ENCODE measurements at regions not wholly inside any gene's neighbourhood (a gene's known extent, or its start where the extent isn't known, plus 50 kb on each side); places are given as distances from the start of the nearest gene placed in this dataset.

GRCh38 chr18:6639305-6639704, 90.2 kb upstream of the ARHGAP28 start:
- TF ChIP-seq, protein P1, sequence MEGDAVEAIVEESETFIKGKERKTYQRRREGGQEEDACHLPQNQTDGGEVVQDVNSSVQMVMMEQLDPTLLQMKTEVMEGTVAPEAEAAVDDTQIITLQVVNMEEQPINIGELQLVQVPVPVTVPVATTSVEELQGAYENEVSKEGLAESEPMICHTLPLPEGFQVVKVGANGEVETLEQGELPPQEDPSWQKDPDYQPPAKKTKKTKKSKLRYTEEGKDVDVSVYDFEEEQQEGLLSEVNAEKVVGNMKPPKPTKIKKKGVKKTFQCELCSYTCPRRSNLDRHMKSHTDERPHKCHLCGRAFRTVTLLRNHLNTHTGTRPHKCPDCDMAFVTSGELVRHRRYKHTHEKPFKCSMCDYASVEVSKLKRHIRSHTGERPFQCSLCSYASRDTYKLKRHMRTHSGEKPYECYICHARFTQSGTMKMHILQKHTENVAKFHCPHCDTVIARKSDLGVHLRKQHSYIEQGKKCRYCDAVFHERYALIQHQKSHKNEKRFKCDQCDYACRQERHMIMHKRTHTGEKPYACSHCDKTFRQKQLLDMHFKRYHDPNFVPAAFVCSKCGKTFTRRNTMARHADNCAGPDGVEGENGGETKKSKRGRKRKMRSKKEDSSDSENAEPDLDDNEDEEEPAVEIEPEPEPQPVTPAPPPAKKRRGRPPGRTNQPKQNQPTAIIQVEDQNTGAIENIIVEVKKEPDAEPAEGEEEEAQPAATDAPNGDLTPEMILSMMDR (IDR thresholded peaks at IDR 0.05): no peak

GRCh38 chr18:6644836-6645627, 84.5 kb upstream of the ARHGAP28 start:
- no peak for ATAC-seq (ENCODE audit: insufficient number of reproducible peaks, low FRiP score, low read depth)
- Histone ChIP-seq H3K27ac (no peak overlapping the region), H3K4me3 (no peak overlapping the region)

More at GRCh38 chr18:6639305-6639704, 90.2 kb upstream of the ARHGAP28 start:
- Histone ChIP-seq H3K4me3 (no peak overlapping the region), H3K27me3 (replicated peaks; ENCODE audit: insufficient read depth) (no peaks in the 10 kb centered on the region), H3K9me3 (no peaks in the 10 kb centered on the region), H3K27ac (no peak overlapping the region), H3K4me1 (ENCODE audit: control insufficient read depth in 1 of 2, low read depth in 2 of 2) (no peaks in the 10 kb centered on the region), H3K36me3 (no peaks in the 10 kb centered on the region)
- DNase-seq (ENCODE audit: low spot score): no peak
- ATAC-seq (ENCODE audit: insufficient number of reproducible peaks, low FRiP score, low read depth): no peak

DNA sequence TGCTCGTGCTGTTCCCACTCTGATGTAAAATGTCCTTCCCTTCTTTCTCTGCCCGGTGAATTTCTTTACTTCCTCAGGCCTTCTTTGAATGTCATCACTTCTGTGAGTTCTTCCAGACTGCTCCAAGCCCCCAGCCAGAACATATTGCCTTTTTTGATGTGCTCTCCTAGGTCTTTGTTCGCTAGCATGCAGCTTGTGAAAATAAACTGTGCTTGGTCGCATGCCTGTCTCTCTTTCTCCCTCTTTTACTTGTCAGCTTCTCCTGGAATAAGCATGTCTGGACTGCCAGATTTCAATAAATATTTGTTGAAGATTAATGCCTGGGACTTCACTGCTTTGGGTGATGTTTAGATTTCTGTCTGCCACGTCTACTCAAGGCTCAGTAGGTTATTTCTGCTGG, 82.7 kb upstream of the ARHGAP28 start:
- TF ChIP-seq, protein P1 (IDR thresholded peaks at IDR 0.05): no peak
- no peaks in the 10 kb centered on the region for H3K4me1 ChIP-seq (ENCODE audit: control insufficient read depth in 1 of 2, low read depth in 2 of 2)
- DNase-seq (ENCODE audit: low spot score) (no peak), ATAC-seq (ENCODE audit: insufficient number of reproducible peaks, low FRiP score, low read depth) (no peak)
- H3K36me3 ChIP-seq: no peaks in the 10 kb centered on the region
- no peaks in the 10 kb centered on the region for H3K27me3 ChIP-seq (replicated peaks; ENCODE audit: insufficient read depth)
- no peak overlapping the region for H3K27ac ChIP-seq
- no peak overlapping the region for H3K4me3 ChIP-seq
- H3K9me3 ChIP-seq: no peaks in the 10 kb centered on the region

More at GRCh38 chr18:6644836-6645627, 84.5 kb upstream of the ARHGAP28 start:
- no peak for DNase-seq (ENCODE audit: low spot score)
- TF ChIP-seq, protein P1 (IDR thresholded peaks at IDR 0.05): no peak
- Histone ChIP-seq H3K4me1 (ENCODE audit: control insufficient read depth in 1 of 2, low read depth in 2 of 2) (no peaks in the 10 kb centered on the region), H3K9me3 (no peaks in the 10 kb centered on the region), H3K36me3 (no peaks in the 10 kb centered on the region), H3K27me3 (replicated peaks; ENCODE audit: insufficient read depth) (no peaks in the 10 kb centered on the region)

GRCh38 chr18:6648581-6648980, 80.9 kb upstream of the ARHGAP28 start:
- H3K36me3 ChIP-seq: no peaks in the 10 kb centered on the region
- H3K27me3 ChIP-seq (replicated peaks; ENCODE audit: insufficient read depth): no peaks in the 10 kb centered on the region
- no peak for DNase-seq (ENCODE audit: low spot score)
- no peak for ATAC-seq (ENCODE audit: insufficient number of reproducible peaks, low FRiP score, low read depth)
- no peak overlapping the region for H3K27ac ChIP-seq
- TF ChIP-seq, protein P1 (IDR thresholded peaks at IDR 0.05): no peak
- no peak overlapping the region for H3K4me3 ChIP-seq
- H3K4me1 ChIP-seq (ENCODE audit: control insufficient read depth in 1 of 2, low read depth in 2 of 2): no peaks in the 10 kb centered on the region
- no peaks in the 10 kb centered on the region for H3K9me3 ChIP-seq

DNA sequence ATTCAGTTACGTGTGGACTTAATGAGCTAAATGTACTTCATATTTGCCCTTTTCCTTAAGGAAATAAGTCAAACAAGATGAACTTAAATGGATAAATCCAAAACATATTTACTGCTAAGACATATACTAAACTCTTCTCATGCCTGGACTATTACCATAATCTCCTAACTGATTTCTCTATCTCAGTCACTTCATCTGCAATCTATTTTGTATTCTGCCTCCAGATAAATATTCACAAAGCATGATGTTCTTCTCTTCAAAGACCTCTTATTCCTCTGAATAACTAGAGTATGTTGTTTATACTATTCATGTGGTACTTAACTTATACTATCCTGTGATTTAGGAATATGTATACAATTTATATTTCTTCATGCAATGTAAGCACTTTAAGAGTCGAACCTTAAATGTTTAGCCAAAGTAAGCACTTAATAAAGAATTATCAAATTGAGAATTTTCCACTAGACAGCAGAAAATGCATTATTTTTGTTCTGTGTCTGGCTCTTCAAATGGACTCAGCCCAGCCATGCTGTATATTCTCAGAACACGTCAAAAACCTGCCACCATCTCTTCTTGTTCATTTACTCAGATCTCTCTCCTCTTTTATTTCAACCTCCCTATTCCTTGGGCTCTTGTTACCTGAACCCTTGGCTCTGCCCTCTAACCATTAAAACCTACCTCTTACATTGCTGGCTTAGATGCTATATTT, 79.9 kb upstream of the ARHGAP28 start:
- no peaks in the 10 kb centered on the region for H3K9me3 ChIP-seq
- H3K4me1 ChIP-seq (ENCODE audit: control insufficient read depth in 1 of 2, low read depth in 2 of 2): no peaks in the 10 kb centered on the region
- H3K4me3 ChIP-seq: no peak overlapping the region
- H3K36me3 ChIP-seq: no peaks in the 10 kb centered on the region
- TF ChIP-seq, protein P1 (IDR thresholded peaks at IDR 0.05): no peak
- ATAC-seq (ENCODE audit: insufficient number of reproducible peaks, low FRiP score, low read depth) (no peak), DNase-seq (ENCODE audit: low spot score) (no peak)
- H3K27ac ChIP-seq: no peak overlapping the region
- H3K27me3 ChIP-seq (replicated peaks; ENCODE audit: insufficient read depth): no peaks in the 10 kb centered on the region
